Activated T-helper 1 cell treated with anti-CD3 and anti-CD28 coated beads, Interleukin-12 subunit alpha, Interleukin-12 subunit beta, Interleukin-2, Interleukin-4 antibody, amounts not matched to agents 30 ng/mL and 10 ng/mL and 1 ng/mL, durations not matched to agents 14 hours and 24 hours and 36 hours (primary cell): ENCODE measurements at regions not wholly inside any gene's neighbourhood (a gene's known extent, or its start where the extent isn't known, plus 50 kb on each side); places are given as distances from the start of the nearest gene placed in this dataset.

Experiments used
- DNase-seq: peaks from one replicate; pipeline ENCODE4 v3.0.0; 2021; ENCODE audit warnings: low spot score
- H3K27ac Mint-ChIP-seq: one replicate; pipeline ENCODE4 v1.8.0; 2021; ENCODE audit warnings: mild to moderate bottlenecking, mixed read lengths
- H3K27me3 Mint-ChIP-seq: one replicate; pipeline ENCODE4 v1.8.0; 2022; ENCODE audit warnings: mild to moderate bottlenecking, moderate library complexity, mixed read lengths; ENCODE audit not compliant: insufficient read depth
- H3K36me3 Mint-ChIP-seq: one replicate; pipeline ENCODE4 v1.8.0; 2021; ENCODE audit warnings: low read depth, mixed read lengths
- H3K4me1 Mint-ChIP-seq: one replicate; pipeline ENCODE4 v1.8.0; 2021; ENCODE audit warnings: low read depth, mixed read lengths
- H3K4me3 Mint-ChIP-seq: one replicate; pipeline ENCODE4 v1.8.0; 2021; ENCODE audit warnings: mild to moderate bottlenecking, moderate library complexity, mixed read lengths
- H3K9me3 Mint-ChIP-seq: one replicate; pipeline ENCODE4 v1.8.0; 2021; ENCODE audit warnings: mixed read lengths
- intact Hi-C: fragments of 100-400 bp; cut with micrococcal nuclease; formaldehyde crosslinking; loops from one replicate; pipeline ENCODE4 v1.15.1; 2024

DNA sequence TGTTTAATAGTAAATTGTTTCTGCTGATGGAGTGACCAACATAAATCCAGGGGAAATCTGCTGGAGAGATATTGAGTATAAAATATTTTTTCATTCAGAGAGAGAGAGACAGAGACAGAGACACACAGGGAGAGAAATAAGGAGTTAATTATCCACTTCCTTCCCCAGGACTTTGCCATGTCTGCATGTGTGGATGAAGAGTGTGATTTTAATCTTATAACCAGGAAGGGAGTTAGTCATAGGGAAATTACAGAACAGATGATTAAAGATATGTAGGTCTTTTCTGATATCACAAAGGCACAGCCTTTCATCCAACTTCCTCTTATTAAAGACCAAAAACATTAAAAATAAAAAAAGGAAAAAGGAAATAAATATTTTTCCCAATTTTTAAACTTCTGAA, 526.3 kb downstream of the SPRY1 start:
- no peak overlapping the region for H3K27ac Mint-ChIP-seq
- peaks cover 3% of the 10 kb centered on the region for H3K27me3 Mint-ChIP-seq
- DNase-seq: no peak
- no peaks in the 10 kb centered on the region for H3K9me3 Mint-ChIP-seq
- H3K36me3 Mint-ChIP-seq: no peaks in the 10 kb centered on the region
- intact Hi-C loops: no loop called here
- H3K4me3 Mint-ChIP-seq: no peak overlapping the region
- H3K4me1 Mint-ChIP-seq: no peaks in the 10 kb centered on the region

DNA sequence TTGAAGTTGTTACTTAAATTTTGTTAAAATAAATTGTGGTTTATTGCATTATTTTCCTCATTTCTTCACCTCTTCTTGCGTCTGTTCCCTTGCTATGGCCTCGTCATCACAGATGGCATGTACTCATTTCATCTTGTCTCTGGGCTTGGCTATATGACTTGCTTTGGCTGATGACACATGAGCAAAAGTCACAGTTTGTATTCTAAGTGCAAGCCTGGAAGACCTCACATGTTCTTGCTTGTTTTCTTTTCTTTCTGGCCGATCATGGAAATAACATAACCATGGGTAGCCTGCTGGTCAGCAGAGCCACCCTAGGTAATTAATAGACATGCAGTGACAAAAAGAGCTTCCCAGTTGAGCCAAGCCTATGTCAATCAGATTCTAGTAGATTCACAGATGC, 527.9 kb downstream of the SPRY1 start:
- no peaks in the 10 kb centered on the region for H3K4me1 Mint-ChIP-seq
- H3K9me3 Mint-ChIP-seq: no peaks in the 10 kb centered on the region
- no peak for DNase-seq
- H3K27ac Mint-ChIP-seq: no peak overlapping the region
- intact Hi-C loops: no loop called here
- H3K27me3 Mint-ChIP-seq: peaks cover 3% of the 10 kb centered on the region
- H3K36me3 Mint-ChIP-seq: no peaks in the 10 kb centered on the region
- no peak overlapping the region for H3K4me3 Mint-ChIP-seq

- intact Hi-C loops: no loop called here
- no peaks in the 10 kb centered on the region for H3K4me1 Mint-ChIP-seq
- no peak overlapping the region for H3K4me3 Mint-ChIP-seq
Measured at GRCh38 chr4:123929565-123929964, 533.0 kb downstream of the SPRY1 start.

GRCh38 chr4:123930996-123931395, 534.4 kb downstream of the SPRY1 start:
- no peaks in the 10 kb centered on the region for H3K27me3 Mint-ChIP-seq
- H3K4me1 Mint-ChIP-seq: no peaks in the 10 kb centered on the region
- H3K4me3 Mint-ChIP-seq: no peak overlapping the region
- H3K36me3 Mint-ChIP-seq: no peaks in the 10 kb centered on the region
- H3K27ac Mint-ChIP-seq: no peak overlapping the region
- H3K9me3 Mint-ChIP-seq: no peaks in the 10 kb centered on the region
- intact Hi-C loops: no loop called here
- DNase-seq: no peak

More at GRCh38 chr4:123929565-123929964, 533.0 kb downstream of the SPRY1 start:
- Mint-ChIP-seq H3K27me3 (no peaks in the 10 kb centered on the region), H3K27ac (no peak overlapping the region), H3K9me3 (no peaks in the 10 kb centered on the region), H3K36me3 (no peaks in the 10 kb centered on the region)
- DNase-seq: no peak

GRCh38 chr4:123934096-123934495, 537.5 kb downstream of the SPRY1 start:
- Mint-ChIP-seq H3K4me3 (no peak overlapping the region), H3K9me3 (no peaks in the 10 kb centered on the region), H3K27ac (no peak overlapping the region), H3K27me3 (no peaks in the 10 kb centered on the region), H3K4me1 (no peaks in the 10 kb centered on the region), H3K36me3 (no peaks in the 10 kb centered on the region)
- intact Hi-C loops: no loop called here
- DNase-seq: no peak

- no peak overlapping the region for H3K4me3 Mint-ChIP-seq
- H3K27ac Mint-ChIP-seq: no peak overlapping the region
- H3K27me3 Mint-ChIP-seq: no peaks in the 10 kb centered on the region
- no peaks in the 10 kb centered on the region for H3K4me1 Mint-ChIP-seq
- intact Hi-C loops: no loop called here
- H3K9me3 Mint-ChIP-seq: no peaks in the 10 kb centered on the region
- no peaks in the 10 kb centered on the region for H3K36me3 Mint-ChIP-seq
- DNase-seq: no peak
Measured at GRCh38 chr4:123936621-123937043, 540.0 kb downstream of the SPRY1 start.

- H3K4me1 Mint-ChIP-seq: no peaks in the 10 kb centered on the region
- no peaks in the 10 kb centered on the region for H3K27me3 Mint-ChIP-seq
- no peak overlapping the region for H3K4me3 Mint-ChIP-seq
- DNase-seq: no peak
- H3K27ac Mint-ChIP-seq: no peak overlapping the region
- intact Hi-C loops: no loop called here
- H3K36me3 Mint-ChIP-seq: no peaks in the 10 kb centered on the region
- no peaks in the 10 kb centered on the region for H3K9me3 Mint-ChIP-seq
Measured at GRCh38 chr4:123937581-123937980, 541.0 kb downstream of the SPRY1 start.

- intact Hi-C loops: no loop called here
- no peaks in the 10 kb centered on the region for H3K4me1 Mint-ChIP-seq
- DNase-seq: no peak
- H3K9me3 Mint-ChIP-seq: no peaks in the 10 kb centered on the region
- H3K27me3 Mint-ChIP-seq: peaks cover 4% of the 10 kb centered on the region
- no peak overlapping the region for H3K27ac Mint-ChIP-seq
- no peak overlapping the region for H3K4me3 Mint-ChIP-seq
- H3K36me3 Mint-ChIP-seq: no peaks in the 10 kb centered on the region
Measured at GRCh38 chr4:123939621-123940020, 543.0 kb downstream of the SPRY1 start.

DNA sequence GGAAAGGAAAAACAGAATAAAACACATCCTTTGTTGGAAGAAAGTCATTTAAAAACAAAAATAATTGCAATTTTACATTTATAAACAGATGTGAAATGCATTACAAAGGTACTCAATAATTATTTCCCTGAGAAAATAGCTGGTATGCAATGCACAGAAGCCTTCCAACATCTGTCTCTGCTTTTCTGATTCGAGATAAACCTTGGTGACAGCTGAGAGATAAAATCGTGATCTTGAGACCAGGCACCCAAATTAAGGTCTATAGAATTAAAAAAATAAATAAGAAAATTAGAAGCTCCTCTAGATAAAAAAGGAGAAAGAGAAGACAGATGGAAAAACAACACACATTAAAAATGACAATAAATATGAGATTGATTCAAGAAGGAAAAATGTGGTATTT, 544.0 kb downstream of the SPRY1 start:
- H3K4me3 Mint-ChIP-seq: no peak overlapping the region
- no peak for DNase-seq

DNA sequence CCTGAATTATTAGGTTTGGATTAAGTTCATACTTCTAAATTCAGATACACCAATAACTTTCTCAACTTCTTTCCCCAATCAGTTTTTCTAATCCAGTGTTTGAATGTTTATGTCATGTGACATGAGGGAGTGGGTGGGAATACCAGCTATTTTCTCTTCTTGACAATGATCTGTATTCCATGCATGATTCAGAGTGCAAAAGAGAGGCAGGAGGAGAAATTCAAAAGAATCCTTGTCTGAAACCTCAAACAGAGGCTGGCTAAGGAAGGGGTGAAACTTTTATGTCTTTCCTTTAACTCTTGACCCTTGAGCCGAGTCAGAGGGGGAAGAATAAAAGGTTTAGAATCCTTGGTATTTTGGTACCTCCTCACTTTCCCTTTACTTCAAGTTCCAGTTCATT, 544.7 kb downstream of the SPRY1 start:
- intact Hi-C loops: no loop called here
- Mint-ChIP-seq H3K4me1 (no peaks in the 10 kb centered on the region), H3K36me3 (no peaks in the 10 kb centered on the region), H3K27me3 (peaks cover 4% of the 10 kb centered on the region), H3K27ac (no peak overlapping the region), H3K4me3 (no peak overlapping the region), H3K9me3 (no peaks in the 10 kb centered on the region)
- no peak for DNase-seq

More for the DNA sequence above, 544.0 kb downstream of the SPRY1 start:
- intact Hi-C loops: no loop called here
- Mint-ChIP-seq H3K27me3 (peaks cover 4% of the 10 kb centered on the region), H3K9me3 (no peaks in the 10 kb centered on the region), H3K27ac (no peak overlapping the region), H3K36me3 (no peaks in the 10 kb centered on the region), H3K4me1 (no peaks in the 10 kb centered on the region)

- no peak for DNase-seq
- no peaks in the 10 kb centered on the region for H3K36me3 Mint-ChIP-seq
- intact Hi-C loops: no loop called here
- no peak overlapping the region for H3K27ac Mint-ChIP-seq
- no peak overlapping the region for H3K4me3 Mint-ChIP-seq
- peaks cover 6% of the 10 kb centered on the region for H3K27me3 Mint-ChIP-seq
- H3K4me1 Mint-ChIP-seq: no peaks in the 10 kb centered on the region
- H3K9me3 Mint-ChIP-seq: no peaks in the 10 kb centered on the region
Measured at GRCh38 chr4:123943976-123944375, 547.4 kb downstream of the SPRY1 start.

GRCh38 chr4:123945301-123945700, 548.7 kb downstream of the SPRY1 start:
- H3K4me1 Mint-ChIP-seq: no peaks in the 10 kb centered on the region
- peaks cover 6% of the 10 kb centered on the region for H3K27me3 Mint-ChIP-seq
- no peaks in the 10 kb centered on the region for H3K9me3 Mint-ChIP-seq
- H3K27ac Mint-ChIP-seq: no peak overlapping the region
- intact Hi-C loops: no loop called here
- DNase-seq: no peak
- H3K4me3 Mint-ChIP-seq: no peak overlapping the region
- no peaks in the 10 kb centered on the region for H3K36me3 Mint-ChIP-seq

- Mint-ChIP-seq H3K4me3 (no peak overlapping the region), H3K9me3 (no peaks in the 10 kb centered on the region), H3K27me3 (peaks cover 2% of the 10 kb centered on the region), H3K4me1 (no peaks in the 10 kb centered on the region), H3K36me3 (no peaks in the 10 kb centered on the region), H3K27ac (no peak overlapping the region)
- intact Hi-C loops: no loop called here
- DNase-seq: no peak
Measured at GRCh38 chr4:123950530-123950929, 553.9 kb downstream of the SPRY1 start.

GRCh38 chr4:123952530-123953274, 556.1 kb downstream of the SPRY1 start:
- intact Hi-C loops: no loop called here
- no peaks in the 10 kb centered on the region for H3K9me3 Mint-ChIP-seq

More at GRCh38 chr4:123952530-123953274, 556.1 kb downstream of the SPRY1 start:
- Mint-ChIP-seq H3K27me3 (no peaks in the 10 kb centered on the region), H3K27ac (no peak overlapping the region), H3K4me3 (no peak overlapping the region), H3K36me3 (no peaks in the 10 kb centered on the region), H3K4me1 (no peaks in the 10 kb centered on the region)
- no peak for DNase-seq
